NCI-H1105 (cell line): ENCODE measurements at regions not wholly inside any gene's neighbourhood (a gene's known extent, or its start where the extent isn't known, plus 50 kb on each side); places are given as distances from the start of the nearest gene placed in this dataset.

Experiments used
- DNase-seq: peaks from one replicate; lab custom pipeline; 2025; lab: John Stamatoyannopoulos, UW

GRCh38 chr18:22625406-22625805 is 207.7 kb upstream of the CTAGE1 start:
- no peak for DNase-seq

GRCh38 chr18:22626771-22627170 is 209.1 kb upstream of the CTAGE1 start:
- no peak for DNase-seq

DNA sequence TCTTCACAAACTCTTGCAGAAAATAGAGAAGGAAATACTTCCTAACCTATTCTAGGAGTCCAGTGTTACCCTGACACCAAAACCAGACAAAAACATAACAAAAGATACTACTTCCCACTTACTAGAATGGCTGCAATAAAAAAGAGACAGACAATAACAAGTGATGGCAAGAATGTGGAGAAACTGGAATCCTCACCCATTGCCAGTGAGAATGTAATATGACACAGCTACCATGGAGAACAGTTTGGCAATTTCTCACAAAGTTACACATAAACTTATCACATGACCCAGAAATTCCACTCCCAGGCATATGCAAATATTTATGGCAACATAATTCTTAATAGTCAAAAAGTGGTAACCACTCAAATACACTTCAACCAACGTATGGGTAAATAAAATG is 209.8 kb upstream of the CTAGE1 start:
- DNase-seq, result no peak

DNA sequence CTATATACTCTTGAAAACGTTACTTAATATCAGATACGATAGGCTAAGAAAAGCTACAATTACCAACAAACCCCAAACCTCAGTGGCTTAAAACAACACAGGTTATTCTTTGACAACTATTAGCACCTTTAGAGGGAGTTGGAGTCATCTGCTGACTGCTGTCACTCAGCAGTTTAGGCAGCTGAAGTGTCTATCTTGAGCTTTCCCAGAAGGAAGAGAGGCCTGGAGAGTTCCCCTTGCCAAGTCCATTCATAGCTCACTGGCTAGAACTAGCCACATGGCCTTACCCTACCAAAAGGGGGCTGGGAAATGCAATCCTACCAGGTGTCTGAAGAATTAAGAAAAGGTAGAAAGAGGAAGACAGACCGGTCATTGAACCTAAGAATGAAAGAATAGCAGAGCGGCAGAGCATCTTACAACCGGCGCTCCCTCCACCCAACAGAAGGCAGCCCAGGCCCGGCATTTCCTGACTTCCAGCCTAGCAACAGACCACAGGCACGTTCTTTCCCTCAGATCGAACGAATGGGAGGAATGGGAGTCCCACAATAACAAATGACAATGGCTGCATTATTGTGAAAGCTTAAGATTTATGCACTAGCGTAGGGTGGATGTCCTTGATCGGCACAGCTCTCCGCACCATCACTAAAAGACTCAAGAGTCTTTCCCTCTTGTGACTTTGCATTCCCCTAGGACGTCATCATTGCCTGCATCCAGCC is 211.2 kb upstream of the CTAGE1 start:
- DNase-seq, result no peak

DNA sequence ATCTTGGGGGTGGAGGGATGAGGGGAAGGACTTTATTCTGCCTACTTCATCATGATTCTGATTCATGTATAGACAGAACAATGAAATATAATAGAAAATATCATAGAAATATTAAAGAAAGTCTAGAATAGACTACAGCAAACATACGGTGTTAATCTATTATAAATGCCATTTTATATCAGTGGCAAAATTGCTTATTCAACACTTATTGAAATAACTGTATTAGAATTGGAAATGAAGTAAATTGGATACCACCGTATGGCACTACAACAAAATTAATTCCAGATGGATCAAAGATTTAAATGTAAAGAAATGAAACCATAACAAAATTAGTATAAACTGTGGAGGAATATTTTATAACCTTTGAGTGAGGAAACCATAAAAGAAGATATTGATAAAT is 213.3 kb upstream of the CTAGE1 start:
- no peak for DNase-seq

DNA sequence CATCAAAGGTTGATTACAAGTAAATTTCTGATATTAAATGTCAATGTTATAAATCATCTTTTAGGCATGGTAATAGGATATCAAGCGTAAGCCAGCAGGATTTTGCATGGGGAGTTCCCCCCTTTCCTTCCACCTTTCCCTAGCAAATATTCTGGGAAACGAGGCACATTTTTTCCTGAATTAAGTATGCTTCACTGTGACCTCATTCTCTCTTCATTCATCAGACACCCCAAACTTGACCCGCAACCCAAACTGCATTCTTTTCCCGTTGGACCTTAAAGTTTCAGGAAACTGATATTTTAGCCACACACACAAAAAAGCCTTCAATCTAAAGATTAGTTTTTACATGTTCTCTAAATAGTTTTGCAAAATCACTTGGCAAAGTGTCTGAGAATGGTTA is 214.5 kb upstream of the CTAGE1 start:
- no peak for DNase-seq

GRCh38 chr18:22634464-22634863 is 216.7 kb upstream of the CTAGE1 start:
- no peak for DNase-seq

DNA sequence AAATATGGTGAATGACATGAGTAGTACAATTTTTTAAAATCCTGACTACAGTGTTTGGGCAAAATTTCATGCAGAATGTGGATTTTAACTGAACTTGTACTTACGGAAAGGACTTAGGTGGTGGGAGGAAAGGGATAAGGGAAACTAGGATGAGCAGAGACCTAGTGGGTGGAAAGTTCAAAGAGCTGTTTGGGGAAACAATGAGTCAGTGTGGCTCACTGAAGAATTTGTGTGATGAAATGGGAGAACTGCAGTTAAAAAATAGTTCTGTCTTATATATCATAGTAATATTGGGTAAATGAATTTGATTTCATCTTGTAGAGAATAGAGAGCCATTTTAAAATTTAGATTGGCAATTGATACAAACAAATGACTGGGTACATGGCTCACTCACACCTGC is 220.1 kb upstream of the CTAGE1 start:
- DNase-seq, result no peak

- no peak for DNase-seq
Observed at GRCh38 chr18:22639026-22639463, 221.3 kb upstream of the CTAGE1 start.

- DNase-seq, result no peak
Observed at GRCh38 chr18:22639561-22639960, 221.8 kb upstream of the CTAGE1 start.

- no peak for DNase-seq
Observed at GRCh38 chr18:22640281-22640842, 222.6 kb upstream of the CTAGE1 start.

- no peak for DNase-seq
Observed at GRCh38 chr18:22641958-22642357, 224.2 kb upstream of the CTAGE1 start.

DNA sequence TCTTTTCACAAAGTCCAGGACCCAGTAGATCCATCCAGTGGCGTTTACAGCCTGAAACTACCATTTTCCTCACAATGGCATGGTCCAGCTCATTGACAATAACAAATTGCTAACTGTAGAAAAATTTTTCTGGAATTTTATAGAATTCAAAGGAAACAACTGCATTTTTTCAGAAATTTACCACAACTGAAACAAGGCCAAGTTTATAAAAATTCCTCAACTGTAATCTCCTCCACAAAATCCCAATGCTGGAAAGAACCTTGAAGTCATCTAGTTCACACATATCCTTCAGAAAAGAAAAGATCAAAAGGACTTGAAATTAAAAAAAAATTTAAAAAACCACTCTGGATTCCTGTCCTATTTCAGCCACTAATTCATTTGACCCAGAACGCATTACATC is 226.0 kb upstream of the CTAGE1 start:
- DNase-seq, result no peak

DNA sequence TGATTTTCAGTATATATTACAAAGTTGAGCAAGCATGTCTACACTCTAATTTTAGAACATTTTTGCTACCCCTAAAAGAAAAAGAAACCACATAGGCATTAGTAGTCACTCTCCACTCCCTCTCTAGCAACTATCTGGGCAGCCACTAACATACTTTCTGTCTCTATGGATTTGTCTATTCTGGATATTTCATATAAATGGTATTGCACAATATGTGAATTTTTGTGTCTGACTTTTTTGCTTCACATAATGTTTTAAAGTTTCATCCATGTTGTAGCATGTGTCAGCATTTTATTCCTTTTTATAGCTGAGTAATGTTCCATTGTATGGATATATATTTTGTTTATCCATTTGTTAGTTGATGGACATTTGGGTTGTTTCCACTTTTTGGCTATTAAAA is 232.5 kb upstream of the CTAGE1 start:
- DNase-seq, result no peak

DNA sequence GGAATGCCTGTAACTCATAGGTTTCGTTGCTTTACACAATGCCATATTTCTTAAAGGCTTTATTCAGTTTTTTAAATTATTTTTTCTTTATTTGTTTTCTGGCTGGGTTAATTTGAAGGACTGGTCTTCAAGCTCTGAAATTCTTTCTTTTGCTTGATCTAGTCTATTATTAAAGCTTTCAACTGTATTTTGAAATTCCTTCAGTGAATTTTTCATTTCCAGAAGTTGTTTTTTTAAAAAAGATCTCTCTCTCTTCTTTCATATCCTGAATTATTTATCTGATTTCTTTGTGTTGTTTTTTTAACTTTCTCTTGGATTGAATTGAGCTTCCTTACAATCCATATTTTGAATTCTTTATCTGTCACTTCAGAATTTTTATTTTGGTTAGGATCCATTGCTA is 239.9 kb upstream of the CTAGE1 start:
- DNase-seq, result no peak

- DNase-seq, result no peak
Observed at GRCh38 chr18:22658318-22658717, 240.6 kb upstream of the CTAGE1 start.

- no peak for DNase-seq
Observed at GRCh38 chr18:22663378-22663777, 245.7 kb upstream of the CTAGE1 start.

DNA sequence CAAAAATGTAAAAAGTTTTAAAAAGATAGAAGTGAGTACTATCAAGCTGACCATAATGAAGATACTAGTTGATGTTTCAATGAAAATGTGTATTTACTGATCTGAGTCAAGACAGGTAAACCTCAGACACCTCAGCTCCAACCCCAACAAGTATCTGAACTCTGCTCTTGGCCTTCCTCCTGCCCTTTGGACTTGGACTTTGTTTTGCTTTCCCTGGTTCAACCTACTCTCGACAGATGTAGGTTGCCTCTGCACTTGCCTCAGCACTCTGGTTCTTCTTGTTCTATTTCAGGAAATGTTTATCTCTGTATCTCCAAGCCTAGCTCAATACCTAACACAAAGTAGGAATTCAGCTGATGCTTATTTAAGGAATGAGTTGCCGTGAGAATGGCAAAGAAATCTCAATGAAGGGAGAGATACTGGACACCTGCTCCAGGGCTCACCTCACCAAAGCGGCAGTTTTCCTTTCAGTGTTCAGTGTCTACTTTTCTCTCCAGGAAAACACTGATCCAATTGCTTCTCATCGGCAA is 248.8 kb upstream of the CTAGE1 start:
- DNase-seq, result no peak

DNA sequence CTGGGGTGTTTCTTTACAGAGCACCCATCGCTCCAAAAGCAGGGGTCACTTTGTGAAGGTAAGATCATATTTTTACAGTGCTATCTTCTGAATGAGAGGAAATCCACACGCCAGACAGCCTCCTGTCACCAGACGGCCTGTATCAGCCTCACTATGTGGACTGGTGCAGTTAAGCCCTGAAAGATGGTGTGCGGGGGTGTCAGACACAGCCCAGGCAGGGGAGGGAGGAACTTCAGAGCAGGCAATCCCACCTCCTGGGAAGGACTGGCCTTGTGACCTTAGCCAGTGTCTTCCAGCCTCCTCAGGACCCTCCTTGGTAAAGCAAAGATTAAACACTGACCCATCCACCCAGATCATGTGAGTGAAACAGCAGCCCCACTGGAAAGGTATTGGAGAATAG is 249.4 kb upstream of the CTAGE1 start:
- DNase-seq, result no peak

DNA sequence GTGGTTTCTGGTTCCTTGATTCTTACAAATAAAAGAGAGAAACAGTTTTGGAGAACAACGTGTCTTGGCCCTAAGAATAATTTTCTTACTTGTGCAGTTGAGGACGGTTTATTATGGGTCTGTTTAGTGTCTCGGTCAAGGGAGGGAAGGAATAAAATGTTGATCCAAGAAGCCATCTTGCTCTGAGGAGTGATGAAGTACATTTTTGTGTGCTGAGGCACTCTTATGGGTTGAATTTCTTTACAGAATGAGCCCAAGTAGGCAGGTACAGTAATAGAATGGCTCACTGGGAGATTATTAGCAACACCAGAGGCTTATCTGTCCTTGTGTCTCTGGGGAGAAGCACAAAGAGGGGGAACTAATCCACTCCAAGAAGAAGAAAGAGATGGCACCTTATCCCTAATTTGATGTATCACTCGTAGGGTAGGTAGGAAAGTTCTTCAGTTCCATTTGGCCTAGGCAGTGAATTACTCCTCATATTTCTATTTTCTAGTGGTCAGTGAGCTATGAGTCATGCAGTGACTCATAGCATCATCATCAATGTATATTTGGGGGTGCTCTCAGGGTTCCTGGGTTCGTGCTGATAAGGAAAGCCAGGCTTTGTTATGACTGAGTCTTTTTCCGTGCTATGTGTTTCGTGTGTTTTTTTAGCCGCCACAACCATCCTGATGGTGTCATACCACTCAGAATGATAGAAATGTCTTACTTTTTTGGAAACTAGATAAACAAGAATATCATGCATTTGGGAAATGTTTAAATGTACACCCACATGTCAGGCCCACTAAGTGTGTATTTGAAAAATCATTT is 250.1 kb upstream of the CTAGE1 start:
- DNase-seq, result no peak

DNA sequence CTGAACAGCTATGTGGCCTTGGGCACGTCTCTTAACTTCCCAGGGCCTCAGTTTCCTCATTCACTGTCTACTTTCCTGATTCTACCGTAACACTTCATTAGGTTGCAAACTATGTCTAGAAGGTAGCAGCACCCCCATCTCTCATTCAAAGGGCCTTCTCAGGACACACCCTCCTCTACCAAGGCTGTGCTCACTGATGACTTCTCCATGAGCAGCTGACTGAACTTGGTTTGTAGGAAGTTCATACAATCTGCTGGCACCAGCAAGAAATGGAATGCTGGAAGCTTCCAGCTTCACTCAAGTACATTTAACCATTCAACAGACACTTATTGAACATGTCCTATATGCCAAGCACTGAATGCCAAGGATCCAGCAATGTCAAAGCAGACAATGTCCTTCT is 250.8 kb upstream of the CTAGE1 start:
- no peak for DNase-seq

DNA sequence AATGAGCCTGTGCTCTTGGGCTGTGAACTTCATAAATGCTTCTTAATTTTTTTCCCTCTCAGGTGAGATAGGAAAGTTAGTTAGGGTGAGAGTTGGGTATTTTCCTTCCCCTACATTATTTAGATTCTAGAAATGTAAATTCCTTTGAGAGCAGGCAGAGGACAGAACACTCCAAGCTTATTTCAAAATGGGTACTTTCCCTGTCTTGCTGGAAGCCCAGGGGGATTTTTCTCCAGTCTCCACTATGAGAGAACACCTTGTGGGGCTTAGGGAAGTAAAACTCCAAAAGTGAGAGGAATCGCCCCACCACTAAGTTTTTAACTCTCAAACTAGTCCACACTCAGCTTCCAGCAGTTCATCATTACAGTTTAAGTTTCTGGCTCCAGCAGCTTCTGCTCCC is 253.2 kb upstream of the CTAGE1 start:
- no peak for DNase-seq
